ENCODE measurements at regions not wholly inside any gene's neighbourhood (a gene's known extent, or its start where the extent isn't known, plus 50 kb on each side); places are given as distances from the start of the nearest gene placed in this dataset.

- peak; percentile 95 for DNase-seq
These were observed 82.6 kb upstream of the TANK start for GRCh38 chr2:161077367-161078210.

- DNase-seq = no peak
These were observed 82.1 kb upstream of the TANK start for GRCh38 chr2:161078211-161078539.

- no peak for DNase-seq
These were observed 75.1 kb upstream of the TANK start for GRCh38 chr2:161085149-161085548.

GRCh38 chr2:161088658-161089350, 71.4 kb upstream of the TANK start:
- DNase-seq = peak; percentile 48

DNA sequence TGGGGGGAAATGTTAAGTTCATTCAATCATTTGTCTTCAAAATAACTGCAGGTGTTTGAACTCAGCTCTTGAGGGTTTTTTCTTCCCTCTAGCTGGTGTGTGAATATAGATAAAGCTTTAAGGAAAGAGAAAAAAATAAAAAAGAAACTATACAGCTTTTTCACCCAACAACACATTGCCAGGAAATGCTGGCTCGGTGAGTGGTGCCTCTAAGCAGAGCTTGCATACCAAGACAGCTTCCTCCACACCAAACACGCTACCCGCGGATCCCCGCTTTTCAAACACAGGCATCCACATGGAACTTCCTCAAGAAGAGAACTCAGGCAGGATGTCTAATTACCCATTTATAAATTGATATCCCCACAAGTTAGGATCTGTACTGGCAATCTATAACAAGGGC, 69.8 kb upstream of the TANK start:
- peak; percentile 31 for DNase-seq

DNA sequence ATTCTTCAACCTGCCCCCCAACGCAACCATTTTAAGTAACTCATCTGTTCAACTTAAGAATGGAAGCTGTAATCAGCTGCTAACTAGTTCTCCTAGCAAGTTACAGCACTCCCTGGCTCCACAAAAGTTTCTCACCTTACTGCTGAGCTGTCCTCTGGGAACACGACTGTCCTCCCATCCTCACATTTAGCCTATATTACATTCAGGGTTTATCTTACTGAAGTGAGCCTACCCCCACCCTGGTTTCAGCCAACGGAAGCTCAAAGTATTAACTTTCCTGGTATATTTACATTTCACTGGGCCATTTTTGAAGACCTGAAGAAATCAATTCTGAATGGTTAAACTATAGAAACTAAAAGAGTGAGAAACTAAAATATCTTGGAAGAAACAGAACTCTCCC, 64.9 kb upstream of the TANK start:
- no peak for DNase-seq

DNA sequence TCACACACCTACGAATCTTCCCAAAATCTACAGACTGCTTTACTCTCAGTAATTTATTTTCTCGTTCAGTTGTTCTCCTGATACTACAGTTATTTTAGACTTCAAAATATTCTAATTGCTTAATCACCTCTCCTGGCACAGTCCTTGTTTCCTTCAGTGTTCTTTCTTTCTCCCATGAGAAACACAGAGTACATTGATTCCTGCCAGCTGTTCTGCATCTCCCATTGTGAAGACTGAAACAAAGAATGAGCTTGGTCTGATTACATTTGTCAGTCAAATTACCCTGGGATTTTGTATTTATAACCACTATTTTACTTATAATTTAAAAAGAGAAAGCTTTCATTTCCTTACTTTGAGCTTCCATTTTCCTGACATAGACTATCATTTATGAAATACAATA, 63.9 kb upstream of the TANK start:
- no peak for DNase-seq

DNA sequence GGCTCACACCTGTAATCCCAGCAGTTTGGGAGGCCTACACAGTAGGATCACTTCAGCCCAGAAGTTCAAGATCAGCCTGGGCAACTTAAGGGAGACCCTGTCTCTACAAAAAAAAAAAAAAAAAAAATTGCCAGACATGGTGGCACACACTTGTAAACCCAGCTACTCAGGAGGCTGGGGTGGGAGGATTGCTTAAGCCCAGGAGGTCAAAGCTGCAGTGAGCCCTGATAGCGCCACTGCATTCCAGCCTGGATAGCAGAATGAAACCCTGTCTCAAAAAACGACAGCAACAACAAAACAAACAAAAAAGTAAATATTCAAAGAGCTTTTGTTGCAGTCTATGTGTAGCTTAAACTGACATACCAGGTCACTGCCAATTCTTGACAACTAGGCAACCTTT, 63.1 kb upstream of the TANK start:
- DNase-seq = no peak

- DNase-seq = no peak
These were observed 59.9 kb upstream of the TANK start for GRCh38 chr2:161100211-161100895.

GRCh38 chr2:161101406-161101805, 58.8 kb upstream of the TANK start:
- DNase-seq = no peak

DNA sequence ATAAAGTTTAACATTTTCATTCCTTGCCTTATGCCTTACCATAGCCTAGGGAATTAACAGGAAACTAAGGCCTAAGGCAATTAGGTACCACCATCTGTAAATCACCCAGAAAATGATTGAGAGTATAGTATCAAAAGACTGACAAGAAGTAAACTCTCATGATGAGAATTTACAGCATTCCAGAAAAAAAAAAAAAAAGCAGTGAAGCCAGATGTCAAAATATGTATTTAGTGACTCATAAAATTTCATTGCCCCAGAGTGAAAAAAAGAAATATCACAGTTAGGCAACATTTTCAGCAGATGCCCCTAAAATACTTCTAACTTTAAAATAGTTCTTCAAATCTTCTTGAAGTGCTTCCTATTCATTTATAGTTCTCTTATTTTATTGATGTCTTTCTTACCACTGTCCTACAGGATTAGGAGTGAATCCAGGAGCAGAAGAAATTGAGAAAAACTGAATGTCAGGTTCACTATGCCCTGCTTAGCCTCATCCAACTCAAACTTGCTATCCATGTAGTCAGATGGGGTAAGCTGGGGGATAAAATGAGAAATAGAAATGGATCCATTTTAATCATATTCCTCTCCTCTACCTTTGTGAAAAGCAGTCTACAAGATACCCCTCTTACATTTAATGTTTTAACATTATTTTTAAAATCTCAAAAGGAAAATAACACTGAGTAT, 57.3 kb upstream of the TANK start:
- peak; percentile 43 for DNase-seq

DNA sequence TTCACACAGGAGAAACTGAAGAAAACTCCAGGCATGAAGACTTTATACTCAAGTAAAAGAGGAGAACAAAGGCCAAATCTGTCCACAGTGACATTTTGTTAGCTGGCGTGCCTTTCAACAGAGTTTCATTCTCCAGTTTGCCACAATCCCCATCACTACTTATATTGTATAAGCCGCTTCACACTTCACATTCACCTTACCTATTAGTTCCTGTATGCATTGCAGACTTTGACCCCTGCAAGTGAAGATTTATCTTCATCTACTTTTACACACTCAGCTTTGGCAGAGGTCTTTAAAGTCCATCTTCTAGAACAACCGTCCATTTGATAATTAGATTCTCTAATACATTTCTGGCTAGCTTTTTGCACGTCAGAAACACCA, 56.8 kb upstream of the TANK start:
- no peak for DNase-seq

DNA sequence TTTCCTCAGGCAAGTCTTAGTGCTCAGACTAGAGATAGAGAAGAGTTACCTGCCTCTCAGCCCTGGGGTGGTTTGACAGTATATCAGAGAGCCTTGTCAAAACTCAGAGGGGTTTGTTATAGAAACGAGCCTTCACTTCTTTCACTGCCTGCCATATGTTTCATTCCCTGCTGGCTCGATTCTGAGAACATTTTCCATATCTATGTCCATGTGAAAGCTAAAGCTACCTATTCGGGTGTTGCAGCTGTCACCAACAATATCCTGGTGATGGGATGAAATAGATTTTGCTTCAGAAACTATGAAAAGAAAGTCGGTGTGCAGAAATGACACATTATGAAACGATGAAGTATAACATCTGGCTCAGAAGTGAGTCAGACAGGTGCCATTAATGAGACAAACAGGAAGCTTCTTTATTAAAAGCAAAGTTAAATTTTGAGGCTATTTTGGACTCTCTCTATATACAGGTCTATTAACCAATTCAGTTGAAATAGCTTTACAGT, 56.1 kb upstream of the TANK start:
- DNase-seq = no peak

DNA sequence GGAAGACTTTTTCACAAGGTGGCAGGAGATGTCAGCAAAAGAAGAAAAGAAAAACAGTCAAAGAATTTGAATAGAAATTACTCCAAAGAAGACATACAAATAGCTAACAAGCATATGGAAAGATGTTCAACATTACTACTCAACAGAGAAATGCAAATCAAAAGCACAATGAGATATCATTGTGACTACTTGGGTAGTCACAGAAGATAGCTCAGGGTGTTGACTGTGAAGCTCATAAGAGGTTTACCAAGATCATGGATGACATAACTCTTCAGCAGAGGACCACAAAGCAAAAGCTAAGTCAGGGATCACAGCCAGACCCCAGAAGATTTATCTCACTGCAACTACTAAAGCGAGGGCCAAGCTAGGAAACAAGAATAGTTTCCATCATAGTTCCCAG, 53.0 kb upstream of the TANK start:
- DNase-seq = no peak

Measured in suppressor macrophage treated with lipopolysaccharide for 4 hours (primary cell).